ENCODE measurements at regions not wholly inside any gene's neighbourhood (a gene's known extent, or its start where the extent isn't known, plus 50 kb on each side); places are given as distances from the start of the nearest gene placed in this dataset.

GRCh38 chr3:134087060-134087974 is 57.6 kb upstream of the SLCO2A1 start:
- TF ChIP-seq EZH2phosphoT487 (IDR thresholded peaks at IDR 0.05; ENCODE audit: insufficient read depth, low read depth), result no peak
- TF ChIP-seq EZH2 (IDR thresholded peaks at IDR 0.05; ENCODE audit: insufficient read depth, poor library complexity, severe bottlenecking), result no peak
- Histone ChIP-seq H3K4me2 (ENCODE audit: unreplicated experiment) (no peak overlapping the region), H3K36me3 (ENCODE audit: low read depth) (no peaks in the 10 kb centered on the region), H3K9ac (no peak overlapping the region), H3F3A (ENCODE audit: insufficient read depth) (peaks cover 25% of the 10 kb centered on the region; the same call in 1 of the 2 replicates), H3K4me1 (ENCODE audit: insufficient read depth) (peaks cover 25% of the 10 kb centered on the region; the same call in 1 of the 2 replicates), H3K79me2 (ENCODE audit: insufficient read depth) (no peaks in the 10 kb centered on the region), H3K4me3 (no peak overlapping the region), H3K27me3 (replicated peaks; ENCODE audit: insufficient read depth) (no peaks in the 10 kb centered on the region), H3K27ac (no peak overlapping the region), H4K20me1 (ENCODE audit: insufficient read depth) (no peaks in the 10 kb centered on the region), H3K9me3 (ENCODE audit: low read depth) (no peaks in the 10 kb centered on the region), H3K9me2 (ENCODE audit: insufficient read depth) (no peaks in the 10 kb centered on the region), H2AFZ (no peak overlapping the region)
- 86% methylated on average over 10 of the region's 10 CpGs for WGBS, 2 experiments (ENCODE audit: low coverage in 1 of 2, low lambda C conversion rate in 2 of 2, missing lambda C conversion rate in 2 of 2)
- DNase-seq, result peak; percentile 45
- in situ Hi-C loops (cut with MboI), result no loop called here

- Histone ChIP-seq H3K9ac (no peak overlapping the region), H3K9me3 (ENCODE audit: low read depth) (no peaks in the 10 kb centered on the region), H3F3A (ENCODE audit: insufficient read depth) (peaks cover 29% of the 10 kb centered on the region; the same call in 1 of the 2 replicates), H3K9me2 (ENCODE audit: insufficient read depth) (no peaks in the 10 kb centered on the region), H3K36me3 (ENCODE audit: low read depth) (no peaks in the 10 kb centered on the region), H3K27ac (no peak overlapping the region), H3K27me3 (replicated peaks; ENCODE audit: insufficient read depth) (no peaks in the 10 kb centered on the region), H2AFZ (no peak overlapping the region), H4K20me1 (ENCODE audit: insufficient read depth) (no peaks in the 10 kb centered on the region), H3K4me3 (no peak overlapping the region), H3K4me2 (ENCODE audit: unreplicated experiment) (no peak overlapping the region), H3K79me2 (ENCODE audit: insufficient read depth) (no peaks in the 10 kb centered on the region), H3K4me1 (ENCODE audit: insufficient read depth) (peaks cover 22% of the 10 kb centered on the region; the same call in 1 of the 2 replicates)
- no peak for TF ChIP-seq EZH2phosphoT487 (IDR thresholded peaks at IDR 0.05; ENCODE audit: insufficient read depth, low read depth)
- no peak for TF ChIP-seq EZH2 (IDR thresholded peaks at IDR 0.05; ENCODE audit: insufficient read depth, poor library complexity, severe bottlenecking)
- in situ Hi-C loops (cut with MboI), result no loop called here
- DNase-seq, result no peak
- 88 to 91% methylated on average over 6 of the region's 6 CpGs for WGBS, 2 experiments (ENCODE audit: low coverage in 1 of 2, low lambda C conversion rate in 2 of 2, missing lambda C conversion rate in 2 of 2)
Measured at GRCh38 chr3:134086616-134087015, 56.9 kb upstream of the SLCO2A1 start.

- DNase-seq, result peak; percentile 70
- peaks cover 25% of the 10 kb centered on the region; the same call in 1 of the 2 replicates for H3F3A ChIP-seq (ENCODE audit: insufficient read depth)
- H3K27ac ChIP-seq, result no peak overlapping the region
- H3K27me3 ChIP-seq (replicated peaks; ENCODE audit: insufficient read depth), result no peaks in the 10 kb centered on the region
- H3K9me3 ChIP-seq (ENCODE audit: low read depth), result no peaks in the 10 kb centered on the region
- 77 to 82% methylated on average over 13 of the region's 13 CpGs for WGBS, 2 experiments (ENCODE audit: low coverage in 1 of 2, low lambda C conversion rate in 2 of 2, missing lambda C conversion rate in 2 of 2)
- TF ChIP-seq EZH2 (IDR thresholded peaks at IDR 0.05; ENCODE audit: insufficient read depth, poor library complexity, severe bottlenecking) (no peak), EZH2phosphoT487 (IDR thresholded peaks at IDR 0.05; ENCODE audit: insufficient read depth, low read depth) (no peak)
- H3K4me3 ChIP-seq, result no peak overlapping the region
- H3K36me3 ChIP-seq (ENCODE audit: low read depth), result no peaks in the 10 kb centered on the region
- no peak overlapping the region for H3K4me2 ChIP-seq (ENCODE audit: unreplicated experiment)
- peaks cover 20% of the 10 kb centered on the region; the same call in 1 of the 2 replicates for H3K4me1 ChIP-seq (ENCODE audit: insufficient read depth)
- no peak overlapping the region for H3K9ac ChIP-seq
- H3K79me2 ChIP-seq (ENCODE audit: insufficient read depth), result no peaks in the 10 kb centered on the region
- in situ Hi-C loops (cut with MboI), result no loop called here
- no peaks in the 10 kb centered on the region for H4K20me1 ChIP-seq (ENCODE audit: insufficient read depth)
- H2AFZ ChIP-seq, result no peak overlapping the region
- no peaks in the 10 kb centered on the region for H3K9me2 ChIP-seq (ENCODE audit: insufficient read depth)
Measured at GRCh38 chr3:134085034-134085775, 55.5 kb upstream of the SLCO2A1 start.

- Histone ChIP-seq H3K27ac (no peak overlapping the region), H2AFZ (no peak overlapping the region), H3K4me2 (ENCODE audit: unreplicated experiment) (no peak overlapping the region), H3K4me1 (ENCODE audit: insufficient read depth) (peaks cover 19% of the 10 kb centered on the region), H3K36me3 (ENCODE audit: low read depth) (no peaks in the 10 kb centered on the region), H3K9me3 (ENCODE audit: low read depth) (no peaks in the 10 kb centered on the region), H3K4me3 (no peak overlapping the region), H3K27me3 (replicated peaks; ENCODE audit: insufficient read depth) (no peaks in the 10 kb centered on the region), H3K9me2 (ENCODE audit: insufficient read depth) (no peaks in the 10 kb centered on the region), H3F3A (ENCODE audit: insufficient read depth) (peaks cover 24% of the 10 kb centered on the region; the same call in 1 of the 2 replicates), H3K9ac (no peak overlapping the region), H3K79me2 (ENCODE audit: insufficient read depth) (no peaks in the 10 kb centered on the region), H4K20me1 (ENCODE audit: insufficient read depth) (no peaks in the 10 kb centered on the region)
- in situ Hi-C loops (cut with MboI), result no loop called here
- no peak for DNase-seq
- no peak for TF ChIP-seq EZH2phosphoT487 (IDR thresholded peaks at IDR 0.05; ENCODE audit: insufficient read depth, low read depth)
- TF ChIP-seq EZH2 (IDR thresholded peaks at IDR 0.05; ENCODE audit: insufficient read depth, poor library complexity, severe bottlenecking), result no peak
- 80 to 95% methylated on average over 2 of the region's 2 CpGs for WGBS, 2 experiments (ENCODE audit: low coverage in 1 of 2, low lambda C conversion rate in 2 of 2, missing lambda C conversion rate in 2 of 2)
Measured at GRCh38 chr3:134084242-134084950, 54.7 kb upstream of the SLCO2A1 start.

Measured in GM23248 (cell line).